Urinary bladder (tissue), 3 donors: ENCODE measurements at regions not wholly inside any gene's neighbourhood (a gene's known extent, or its start where the extent isn't known, plus 50 kb on each side); places are given as distances from the start of the nearest gene placed in this dataset.
"Not testable (repeated sequence)": the region's sequence is repeated elsewhere in the genome, so short reads cannot be mapped to it uniquely, and the experiment has no call there.

Experiments used
- DNase-seq: peaks from one replicate; pipeline ENCODE4 v3.0.0-alpha.2; 2015; ENCODE audit errors: extremely low spot score
- H3K27ac ChIP-seq: one replicate; pipeline ENCODE4 v1.5.1; 2013; ENCODE audit warnings: low read depth, mild to moderate bottlenecking, moderate library complexity
- H3K36me3 ChIP-seq: one replicate; pipeline ENCODE4 v1.6.1; 2013; ENCODE audit warnings: mild to moderate bottlenecking, moderate library complexity; ENCODE audit not compliant: insufficient read depth
- H3K4me1 ChIP-seq: one replicate; pipeline ENCODE4 v1.6.1; 2013; ENCODE audit warnings: mild to moderate bottlenecking, moderate library complexity; ENCODE audit not compliant: insufficient read depth
- H3K4me3 ChIP-seq: one replicate; pipeline ENCODE4 v1.5.1; 2013; ENCODE audit warnings: low read depth, low read length
- whole genome bisulfite sequencing: extraction: QIAGEN DNeasy Blood & Tissue Kit; methylation state at CpG from one replicate; pipeline ENCODE4 v1.1.7; 2013; 5-methylcytosine and 5-hydroxymethylcytosine counted together
- donor health status: healthy with polysubstance abuse.
- donor health status: healthy.

DNA sequence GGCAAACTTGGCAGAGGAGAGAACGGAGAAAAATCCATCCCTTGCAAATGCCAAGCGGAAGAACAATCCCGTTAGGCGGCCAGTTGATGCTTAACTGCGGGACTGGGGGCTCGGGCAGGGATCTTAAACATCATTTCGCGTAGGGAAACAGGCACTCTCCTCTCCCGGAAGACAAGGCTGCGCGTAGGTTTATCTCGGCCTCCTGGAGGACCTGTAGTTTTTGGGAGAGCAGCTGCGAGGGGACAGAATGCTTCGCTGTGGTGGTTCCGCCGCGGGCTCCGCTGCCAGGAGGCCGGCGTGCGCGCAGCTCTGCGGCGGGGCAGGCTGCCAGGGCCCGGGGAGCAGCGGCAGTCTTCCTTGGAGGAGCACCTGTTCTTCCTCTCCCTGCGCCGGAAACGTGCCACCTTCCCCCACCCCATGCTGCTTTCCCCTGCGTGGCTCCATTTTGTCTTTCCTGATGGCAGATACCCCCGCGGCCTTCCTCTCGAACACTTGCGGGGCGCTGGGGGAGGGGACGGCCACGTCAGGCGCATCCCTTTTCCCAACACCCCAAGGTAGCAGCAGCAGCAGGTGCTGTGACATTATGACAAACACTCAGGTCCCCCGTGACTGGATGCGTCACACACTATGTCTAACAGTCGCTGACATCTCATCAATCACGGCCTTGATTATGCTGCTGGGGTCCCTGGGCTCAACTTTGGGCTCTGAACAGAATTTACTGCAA lies 230.7 kb upstream of the BTBD3 start:
- H3K4me1 ChIP-seq = no peaks in the 10 kb centered on the region
- H3K27ac ChIP-seq = no peak overlapping the region
- no peaks in the 10 kb centered on the region for H3K36me3 ChIP-seq
- 10% methylated on average over 42 of the region's 42 CpGs for WGBS
- H3K4me3 ChIP-seq = peak overlapping the region; percentile 22
- DNase-seq = no peak

DNA sequence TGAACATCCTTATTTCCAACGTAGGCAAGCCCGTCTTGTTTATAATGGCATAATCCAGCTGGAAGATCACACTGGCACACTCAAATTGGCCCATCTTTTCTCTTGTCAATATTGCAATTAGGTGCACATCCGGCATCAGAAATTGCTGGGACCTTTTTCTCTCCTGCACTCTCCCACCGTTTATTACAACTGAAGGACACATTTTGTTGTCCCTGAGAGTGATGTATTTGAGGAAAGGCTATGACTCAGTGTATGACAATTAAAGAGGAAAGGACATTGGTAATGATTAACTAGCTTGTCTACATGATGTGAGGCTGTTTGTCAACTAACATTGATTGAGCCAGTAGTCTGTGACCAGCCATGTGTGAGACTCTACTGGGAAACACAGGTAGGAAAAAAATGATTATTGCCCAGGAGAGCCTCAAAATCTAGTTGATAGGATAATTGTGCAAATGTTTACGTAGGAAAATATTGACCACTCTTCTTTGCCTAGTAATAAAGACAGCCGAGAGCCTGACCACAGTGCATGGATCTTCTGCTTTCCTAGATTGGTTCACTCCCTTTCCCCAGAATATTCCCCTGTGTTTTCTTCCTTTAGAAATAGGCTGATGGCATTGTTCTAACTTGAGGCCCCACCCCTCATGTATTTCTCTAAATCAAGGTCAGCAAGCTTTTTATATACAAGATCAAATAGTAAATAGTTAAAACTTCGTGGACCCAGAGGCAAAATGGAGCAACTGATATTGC lies 230.0 kb upstream of the BTBD3 start:
- H3K4me1 ChIP-seq = no peaks in the 10 kb centered on the region
- no peaks in the 10 kb centered on the region for H3K36me3 ChIP-seq
- no peak overlapping the region for H3K4me3 ChIP-seq
- no peak for DNase-seq
- no peak overlapping the region for H3K27ac ChIP-seq
- WGBS = 64% methylated on average over 7 of the region's 7 CpGs

DNA sequence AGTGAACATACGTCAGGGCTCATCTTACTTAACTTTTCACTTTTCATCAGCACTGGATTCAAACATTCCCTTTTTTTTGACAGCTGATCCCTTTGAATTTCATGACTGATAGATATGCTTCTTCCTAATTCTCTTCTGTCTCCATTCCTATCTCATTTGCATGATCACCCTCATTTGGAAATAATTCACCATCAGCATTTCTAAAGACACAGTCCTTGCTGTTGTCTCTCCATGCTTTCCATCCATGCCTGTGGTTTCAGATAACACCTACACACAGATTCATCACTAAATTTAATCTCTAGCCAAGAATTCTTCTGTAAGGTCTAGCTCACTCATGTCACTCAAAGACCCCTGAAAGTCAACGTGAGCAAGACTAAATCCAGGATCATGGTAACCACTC lies 228.4 kb upstream of the BTBD3 start:
- Histone ChIP-seq H3K36me3 (no peaks in the 10 kb centered on the region), H3K27ac (no peak overlapping the region), H3K4me1 (no peaks in the 10 kb centered on the region), H3K4me3 (no peak overlapping the region)
- 91% methylated on average over 2 of the region's 2 CpGs for WGBS
- DNase-seq = no peak

DNA sequence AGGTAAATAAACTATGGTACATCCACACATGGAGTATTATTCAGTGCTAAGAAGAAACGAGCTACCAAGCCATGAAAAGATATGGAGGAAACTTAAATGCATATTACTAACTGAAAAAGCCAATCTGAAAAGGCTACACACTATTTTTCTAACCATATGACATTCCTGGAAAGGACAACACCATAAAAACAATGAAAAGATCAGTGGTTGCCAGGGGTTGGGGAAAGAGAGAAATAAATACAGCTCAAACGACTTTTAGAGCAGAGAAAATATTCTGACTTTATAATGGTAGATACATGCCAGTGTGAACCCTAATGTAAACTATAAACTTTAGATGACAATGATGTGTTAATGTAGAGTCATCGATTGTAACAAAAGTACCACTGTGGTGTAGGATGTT lies 225.9 kb upstream of the BTBD3 start:
- 66% methylated on average over 3 of the region's 3 CpGs for WGBS
- no peaks in the 10 kb centered on the region for H3K4me1 ChIP-seq
- H3K4me3 ChIP-seq = no peak overlapping the region
- no peak for DNase-seq
- no peak overlapping the region for H3K27ac ChIP-seq
- H3K36me3 ChIP-seq = no peaks in the 10 kb centered on the region

DNA sequence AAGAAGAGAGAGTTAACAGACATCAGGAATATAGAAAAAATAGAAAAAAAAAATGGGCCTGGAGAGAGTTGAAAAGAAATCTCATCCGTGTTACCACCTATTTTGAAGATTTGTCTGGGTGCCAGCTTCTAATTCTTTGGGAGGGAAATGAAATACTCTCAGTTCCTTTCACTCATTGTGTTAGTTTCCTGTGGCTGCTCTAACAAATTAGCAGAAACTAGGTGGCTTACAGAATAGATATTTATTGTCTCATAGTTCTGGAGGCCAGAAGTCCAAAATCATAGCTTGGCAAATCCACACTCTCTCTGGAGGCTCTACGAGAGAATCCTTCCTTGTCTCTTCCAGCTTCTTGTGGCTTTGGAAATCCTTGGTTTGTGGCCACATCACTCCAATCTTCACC lies 225.1 kb upstream of the BTBD3 start:
- no peaks in the 10 kb centered on the region for H3K4me1 ChIP-seq
- H3K27ac ChIP-seq = no peak overlapping the region
- no peak overlapping the region for H3K4me3 ChIP-seq
- H3K36me3 ChIP-seq = no peaks in the 10 kb centered on the region
- DNase-seq = no peak
- WGBS = 49% methylated on average over 2 of the region's 2 CpGs

DNA sequence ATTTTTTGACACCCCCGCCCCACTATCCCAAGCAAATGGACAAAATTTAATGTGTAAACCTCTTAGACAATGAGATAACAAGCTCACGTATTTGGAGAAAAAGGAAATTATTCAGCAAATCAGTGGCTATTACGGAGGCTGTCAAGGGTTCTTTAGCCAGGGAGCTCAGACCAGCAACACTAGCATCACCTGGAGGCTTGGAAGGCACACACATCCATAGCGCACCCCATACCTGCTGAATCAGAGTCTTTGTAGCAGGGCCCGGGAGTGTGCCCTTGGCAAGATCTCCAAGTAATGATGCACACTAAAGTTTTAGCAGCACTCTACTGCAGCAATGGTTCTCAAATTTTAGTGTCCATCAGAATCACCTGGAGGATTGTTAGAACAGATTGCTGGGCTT lies 223.2 kb upstream of the BTBD3 start:
- H3K4me3 ChIP-seq = no peak overlapping the region
- no peak overlapping the region for H3K27ac ChIP-seq
- no peaks in the 10 kb centered on the region for H3K36me3 ChIP-seq
- 95% methylated on average over 5 of the region's 5 CpGs for WGBS
- DNase-seq = no peak
- no peaks in the 10 kb centered on the region for H3K4me1 ChIP-seq

DNA sequence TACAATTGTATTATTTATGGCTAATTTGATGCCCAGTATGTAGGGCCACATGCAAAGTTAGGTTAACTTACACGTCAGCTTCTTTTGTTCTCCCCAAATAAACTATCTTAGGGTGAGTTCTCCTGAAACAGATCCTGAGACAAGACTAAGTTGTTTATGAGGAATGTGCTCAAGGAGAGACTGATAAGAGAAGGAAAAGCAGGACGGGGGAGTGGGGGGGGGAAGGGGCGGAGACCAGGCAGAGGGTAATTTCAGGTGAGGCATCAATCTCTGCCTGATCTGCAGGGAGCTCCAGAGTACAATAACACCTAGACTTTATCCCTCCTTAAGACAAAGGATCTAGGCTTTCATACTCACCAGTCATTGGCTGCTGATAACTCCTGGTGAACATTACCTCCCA lies 220.6 kb upstream of the BTBD3 start:
- Histone ChIP-seq H3K4me3 (no peak overlapping the region), H3K4me1 (no peaks in the 10 kb centered on the region), H3K27ac (no peak overlapping the region), H3K36me3 (no peaks in the 10 kb centered on the region)
- WGBS = 81% methylated on average over 3 of the region's 3 CpGs
- no peak for DNase-seq

DNA sequence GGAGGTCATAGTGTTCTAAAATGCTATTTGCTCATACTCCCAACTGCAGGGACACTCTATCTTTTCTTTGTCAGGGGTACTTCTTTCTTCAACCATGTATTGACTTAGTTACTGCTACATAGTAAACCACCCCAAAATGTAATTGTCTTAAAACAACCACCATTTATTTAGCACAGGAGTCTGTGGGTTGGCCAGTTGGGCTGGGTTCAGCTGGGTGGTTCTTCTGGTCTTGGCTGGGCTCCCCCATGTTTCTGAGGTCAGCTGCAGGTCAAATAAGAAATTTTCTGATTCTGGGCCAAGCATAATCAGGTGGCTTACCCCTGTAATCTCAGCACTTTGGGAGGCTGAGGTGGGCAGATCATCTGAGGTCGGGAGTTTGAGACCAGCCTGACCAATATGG lies 220.0 kb upstream of the BTBD3 start:
- Histone ChIP-seq H3K27ac (no peak overlapping the region), H3K4me1 (no peaks in the 10 kb centered on the region), H3K36me3 (no peaks in the 10 kb centered on the region), H3K4me3 (no peak overlapping the region)
- WGBS = 96% methylated on average over 1 of the region's 1 CpG
- DNase-seq = no peak

DNA sequence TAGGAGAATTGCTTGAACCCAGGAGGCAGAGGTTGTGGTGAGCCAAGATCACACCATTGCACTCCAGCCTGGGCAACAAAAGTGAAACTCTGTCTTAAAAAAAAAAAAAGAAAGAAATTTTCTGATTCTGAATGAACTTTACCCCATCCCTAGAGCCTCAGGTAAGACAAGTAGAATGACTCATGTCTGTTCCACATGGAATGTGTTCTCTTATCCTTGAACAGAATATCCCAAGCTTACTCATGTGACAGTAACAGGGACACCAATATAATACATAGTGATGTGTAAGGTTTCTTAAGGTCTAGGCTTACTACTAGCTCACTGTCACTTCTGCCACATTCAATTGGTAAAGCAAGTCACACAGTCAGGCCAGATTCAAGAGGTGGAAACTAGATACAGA lies 219.6 kb upstream of the BTBD3 start:
- no peak overlapping the region for H3K27ac ChIP-seq
- H3K36me3 ChIP-seq = no peaks in the 10 kb centered on the region
- H3K4me1 ChIP-seq = no peaks in the 10 kb centered on the region
- no peak overlapping the region for H3K4me3 ChIP-seq
- no peak for DNase-seq

DNA sequence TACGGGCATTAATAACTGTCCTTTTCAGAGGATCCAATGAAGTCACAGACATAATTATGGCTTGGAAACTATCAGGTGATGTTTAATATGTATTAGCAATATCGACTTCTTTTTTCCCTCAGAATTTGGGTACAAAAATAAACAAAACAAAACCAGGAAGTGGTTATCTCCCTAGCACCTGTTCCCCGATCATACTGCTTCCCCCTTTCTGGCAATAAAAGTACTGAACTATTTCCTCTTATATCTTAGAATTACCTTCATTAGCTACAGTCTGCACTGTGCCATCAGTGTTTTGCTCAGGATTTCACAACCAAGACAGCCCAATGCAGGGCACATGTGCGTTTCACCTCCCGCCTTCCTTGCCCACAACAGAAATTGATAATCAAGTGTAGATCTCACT lies 216.9 kb upstream of the BTBD3 start:
- Histone ChIP-seq H3K4me3 (no peak overlapping the region), H3K36me3 (no peaks in the 10 kb centered on the region), H3K4me1 (no peaks in the 10 kb centered on the region), H3K27ac (no peak overlapping the region)
- 67% methylated on average over 5 of the region's 5 CpGs for WGBS
- no peak for DNase-seq

DNA sequence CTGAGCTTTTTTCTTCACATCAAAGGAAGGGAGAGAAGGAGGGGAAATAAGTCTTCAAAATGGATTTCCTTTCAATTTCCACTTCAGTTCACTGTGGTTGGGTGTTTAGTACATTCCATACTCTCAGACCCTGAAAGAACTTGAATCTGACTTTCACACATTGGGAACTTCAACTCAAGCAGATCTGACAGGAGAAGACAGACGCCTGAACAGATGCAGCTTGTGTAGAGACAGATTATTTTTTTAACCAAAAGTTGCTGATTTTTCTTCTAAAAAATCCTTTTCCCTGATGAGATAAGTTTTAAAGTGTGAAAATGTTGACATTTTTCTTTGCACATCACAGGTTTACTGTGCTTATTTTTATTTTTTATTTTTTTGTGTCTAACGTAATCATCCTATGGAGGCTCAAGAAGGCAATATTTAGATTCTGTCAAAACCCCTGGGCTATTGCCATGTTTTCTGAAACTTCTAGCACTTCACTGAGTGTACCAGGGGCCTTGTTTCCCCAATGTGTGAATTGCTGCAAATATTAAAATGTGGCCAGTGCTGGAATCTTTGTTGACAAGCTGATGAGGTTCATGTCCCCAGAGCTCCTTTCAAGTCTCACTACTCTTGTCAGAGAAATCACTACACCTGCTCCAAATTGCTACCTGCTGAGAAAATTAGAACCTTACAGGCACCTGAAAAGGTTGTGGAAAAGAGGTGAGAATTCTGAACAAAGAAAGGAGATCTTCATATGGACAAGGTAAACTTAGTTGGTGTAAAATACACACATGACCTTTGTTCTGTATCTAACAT lies 214.8 kb upstream of the BTBD3 start:
- H3K36me3 ChIP-seq = no peaks in the 10 kb centered on the region
- no peak overlapping the region for H3K27ac ChIP-seq
- WGBS = 88% methylated on average over 2 of the region's 2 CpGs
- no peak for DNase-seq
- H3K4me3 ChIP-seq = no peak overlapping the region
- H3K4me1 ChIP-seq = no peaks in the 10 kb centered on the region

DNA sequence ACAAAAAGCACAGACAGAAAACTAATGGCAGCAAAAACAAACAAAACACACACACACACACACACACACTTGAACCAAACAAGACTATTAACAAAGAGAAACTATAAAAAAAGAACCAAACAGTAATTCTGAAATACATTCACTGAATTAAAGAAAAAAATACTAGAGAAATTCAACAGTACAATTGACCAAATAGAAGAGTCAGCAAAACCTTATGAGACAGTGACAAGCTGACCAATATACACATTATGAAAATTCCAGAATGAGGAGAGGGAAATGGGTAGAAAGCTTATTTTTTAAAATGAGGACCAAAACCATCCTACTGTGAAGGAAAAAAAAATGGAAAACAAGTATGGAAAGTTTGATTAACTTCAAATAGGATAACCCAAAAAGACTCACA lies 212.2 kb upstream of the BTBD3 start:
- DNase-seq = no peak
- Histone ChIP-seq H3K4me3 (no peak overlapping the region), H3K36me3 (no peaks in the 10 kb centered on the region), H3K4me1 (no peaks in the 10 kb centered on the region), H3K27ac (no peak overlapping the region)

DNA sequence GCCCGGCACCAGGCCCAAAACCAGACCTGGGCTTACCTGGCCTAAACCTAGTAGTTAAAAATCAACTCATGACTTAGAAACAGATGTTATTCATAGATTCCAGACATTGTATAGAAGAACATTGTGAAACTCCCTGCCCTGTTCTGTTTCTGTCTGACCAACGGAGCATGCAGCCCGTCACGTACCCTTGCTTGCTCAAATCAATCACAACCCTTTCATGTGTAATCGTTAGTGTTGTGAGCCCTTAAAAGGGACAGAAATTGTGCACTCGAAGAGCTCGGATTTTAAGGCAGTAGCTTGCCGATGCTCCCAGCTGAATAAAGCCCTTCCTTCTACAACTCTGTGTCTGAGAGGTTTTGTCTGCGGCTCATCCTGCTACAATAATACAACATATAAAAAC lies 209.5 kb upstream of the BTBD3 start:
- not testable (repeated sequence) for DNase-seq, H3K4me3 ChIP-seq, H3K27ac ChIP-seq, H3K4me1 ChIP-seq, H3K36me3 ChIP-seq
- WGBS = 94% methylated on average over 9 of the region's 9 CpGs

DNA sequence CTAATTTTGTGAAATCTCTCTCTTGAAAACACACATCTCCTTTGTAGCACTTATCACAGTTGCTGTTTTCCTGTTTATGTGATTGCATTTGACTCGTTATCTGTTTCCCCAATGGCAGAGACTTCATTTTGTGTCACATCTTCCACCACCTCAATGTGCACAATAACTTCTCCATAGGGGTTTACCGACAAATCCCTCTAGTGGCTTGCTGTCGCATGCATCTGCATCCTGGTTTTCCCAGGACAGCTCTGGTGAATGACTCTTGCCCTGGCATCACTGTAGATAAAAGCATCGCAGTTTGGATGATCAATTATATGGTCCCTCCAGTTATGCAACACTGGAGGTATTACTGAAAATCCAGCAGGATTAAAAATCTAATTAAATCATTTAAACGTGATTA lies 206.5 kb upstream of the BTBD3 start:
- WGBS = 87% methylated on average over 5 of the region's 5 CpGs
- no peaks in the 10 kb centered on the region for H3K36me3 ChIP-seq
- H3K4me3 ChIP-seq = no peak overlapping the region
- H3K27ac ChIP-seq = no peak overlapping the region
- DNase-seq = no peak
- no peaks in the 10 kb centered on the region for H3K4me1 ChIP-seq
